ENCODE measurements at regions not wholly inside any gene's neighbourhood (a gene's known extent, or its start where the extent isn't known, plus 50 kb on each side); places are given as distances from the start of the nearest gene placed in this dataset.

DNA sequence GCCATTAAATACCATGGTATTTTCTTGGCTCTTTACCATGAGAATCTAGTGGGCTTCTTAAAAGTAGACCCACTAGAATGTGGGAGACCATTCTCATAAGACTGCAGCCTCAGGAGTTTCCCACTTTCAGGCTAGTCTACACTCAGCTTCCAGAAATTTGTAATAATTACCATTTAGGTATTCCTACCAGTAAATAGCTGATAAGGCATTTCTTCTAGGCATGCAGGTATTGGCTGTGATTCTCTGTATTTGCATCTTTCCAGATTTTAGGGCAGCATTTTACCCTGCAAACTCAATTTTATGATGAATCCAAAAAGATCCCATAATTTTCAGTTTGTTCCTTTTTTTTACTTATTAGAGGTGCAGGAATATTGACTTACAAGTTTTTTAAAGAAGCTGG lies 496.6 kb downstream of the TRAM1L1 start:
- TF ChIP-seq, protein P1, sequence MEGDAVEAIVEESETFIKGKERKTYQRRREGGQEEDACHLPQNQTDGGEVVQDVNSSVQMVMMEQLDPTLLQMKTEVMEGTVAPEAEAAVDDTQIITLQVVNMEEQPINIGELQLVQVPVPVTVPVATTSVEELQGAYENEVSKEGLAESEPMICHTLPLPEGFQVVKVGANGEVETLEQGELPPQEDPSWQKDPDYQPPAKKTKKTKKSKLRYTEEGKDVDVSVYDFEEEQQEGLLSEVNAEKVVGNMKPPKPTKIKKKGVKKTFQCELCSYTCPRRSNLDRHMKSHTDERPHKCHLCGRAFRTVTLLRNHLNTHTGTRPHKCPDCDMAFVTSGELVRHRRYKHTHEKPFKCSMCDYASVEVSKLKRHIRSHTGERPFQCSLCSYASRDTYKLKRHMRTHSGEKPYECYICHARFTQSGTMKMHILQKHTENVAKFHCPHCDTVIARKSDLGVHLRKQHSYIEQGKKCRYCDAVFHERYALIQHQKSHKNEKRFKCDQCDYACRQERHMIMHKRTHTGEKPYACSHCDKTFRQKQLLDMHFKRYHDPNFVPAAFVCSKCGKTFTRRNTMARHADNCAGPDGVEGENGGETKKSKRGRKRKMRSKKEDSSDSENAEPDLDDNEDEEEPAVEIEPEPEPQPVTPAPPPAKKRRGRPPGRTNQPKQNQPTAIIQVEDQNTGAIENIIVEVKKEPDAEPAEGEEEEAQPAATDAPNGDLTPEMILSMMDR (IDR thresholded peaks at IDR 0.05), result no peak
- no peak for TF ChIP-seq POLR2A (IDR thresholded peaks at IDR 0.05)
